IMR-90 (cell line): ENCODE measurements at regions not wholly inside any gene's neighbourhood (a gene's known extent, or its start where the extent isn't known, plus 50 kb on each side); places are given as distances from the start of the nearest gene placed in this dataset.

Source experiments
- ATAC-seq: fragments of 200-7000 bp; cut with Tn5 transposase; 2 replicates; pipeline ENCODE4 v1.9.1; 2020; ENCODE audit warnings: low read depth, mild to moderate bottlenecking, moderate library complexity
- BruUV-seq: library from RNA; stranded (reverse); fragments of 400-500 nt; replicated peaks from 2 replicates; lab custom pipeline; 2021; lab: Mats Ljungman, UMichigan
- CTCF ChIA-PET: fragments of 300-600 bp; formaldehyde crosslinking; extraction: SDS; loops from one replicate; lab custom pipeline; 2021; ENCODE audit warnings: antibody characterized with exemption; lab: Yijun Ruan, JAX
- POLR2A ChIA-PET: fragments of 300-600 bp; sonication (Branson Sonifier 250); formaldehyde crosslinking; loops from one replicate; lab custom pipeline; 2022; ENCODE audit warnings: antibody characterized with exemption; ENCODE audit not compliant: unreplicated experiment; lab: Charles Lee
- DNase-seq: peaks from one replicate; pipeline ENCODE4 v3.0.0; 2013
- H2AFZ ChIP-seq: replicated peaks from 2 replicates; pipeline ENCODE3; 2013; ENCODE audit warnings: low read length, mild to moderate bottlenecking; ENCODE audit not compliant: poor library complexity
- H2AK5ac ChIP-seq: 2 replicates; pipeline ENCODE4 v1.6.1; 2013; ENCODE audit warnings: low read depth, low read length, inconsistent platforms
- H2AK9ac ChIP-seq: replicated peaks from 2 replicates; pipeline ENCODE3; 2013; ENCODE audit warnings: mild to moderate bottlenecking, low read depth, low read length, moderate library complexity; ENCODE audit not compliant: poor library complexity
- H2BK120ac ChIP-seq: 2 replicates; pipeline ENCODE4 v1.6.1; 2013; ENCODE audit warnings: low read depth, low read length, inconsistent platforms
- H2BK15ac ChIP-seq: 3 replicates; pipeline ENCODE4 v1.6.1; 2013; ENCODE audit warnings: low read depth, low read length, inconsistent platforms
- H2BK20ac ChIP-seq: 2 replicates; pipeline ENCODE4 v1.6.1; 2013; ENCODE audit warnings: low read depth, mild to moderate bottlenecking, inconsistent platforms, low read length, moderate library complexity
- H2BK5ac ChIP-seq: 2 replicates; pipeline ENCODE4 v1.6.1; 2013; ENCODE audit warnings: mild to moderate bottlenecking, low read depth, low read length, inconsistent platforms; ENCODE audit not compliant: poor library complexity, severe bottlenecking
- H3K14ac ChIP-seq: replicated peaks from 2 replicates; pipeline ENCODE4 v1.6.1; 2013; ENCODE audit warnings: low read depth, low read length, inconsistent platforms
- H3K18ac ChIP-seq: 2 replicates; pipeline ENCODE4 v1.6.1; 2013; ENCODE audit warnings: low read depth, low read length, control low read depth
- H3K23ac ChIP-seq: 2 replicates; pipeline ENCODE4 v1.6.1; 2013; ENCODE audit warnings: low read depth, low read length, inconsistent platforms
- H3K27ac ChIP-seq: 2 replicates; pipeline ENCODE4 v1.5.1; 2013; ENCODE audit warnings: mild to moderate bottlenecking, control low read depth, low read length; ENCODE audit not compliant: insufficient read depth
- H3K27me3 ChIP-seq: 2 replicates; pipeline ENCODE4 v1.6.1; 2013; ENCODE audit warnings: low read length; ENCODE audit not compliant: control insufficient read depth, insufficient read depth
- H3K36me3 ChIP-seq: 2 replicates; pipeline ENCODE4 v1.6.1; 2013; ENCODE audit warnings: low read length, mixed read lengths; ENCODE audit not compliant: control insufficient read depth, insufficient read depth
- H3K4ac ChIP-seq: 2 replicates; pipeline ENCODE4 v1.6.1; 2013; ENCODE audit warnings: low read depth, low read length, inconsistent platforms
- H3K4me1 ChIP-seq: 2 replicates; pipeline ENCODE4 v1.6.1; 2013; ENCODE audit warnings: low read length, mixed read lengths; ENCODE audit not compliant: control insufficient read depth, insufficient read depth
- H3K4me2 ChIP-seq: 2 replicates; pipeline ENCODE4 v1.6.1; 2013; ENCODE audit warnings: low read depth, mild to moderate bottlenecking, control low read depth, low read length, moderate library complexity
- H3K4me3 ChIP-seq: 2 replicates; pipeline ENCODE4 v1.5.1; 2013; ENCODE audit warnings: low read depth, mild to moderate bottlenecking, control low read depth, low read length, moderate library complexity; ENCODE audit not compliant: insufficient read depth
- H3K56ac ChIP-seq: 2 replicates; pipeline ENCODE4 v1.6.1; 2013; ENCODE audit warnings: low read length, inconsistent platforms; ENCODE audit not compliant: insufficient read depth; ENCODE audit errors: extremely low read depth
- H3K79me1 ChIP-seq, 2 experiments: 2 replicates each; pipeline ENCODE4 v1.6.1; 2013; ENCODE audit warnings: low read length in 2 of 2, inconsistent platforms in 1 of 2, low read depth in 1 of 2
- H3K9ac ChIP-seq: 2 replicates; pipeline ENCODE4 v1.6.1; 2013; ENCODE audit warnings: low read depth, low read length, control low read depth
- H3K9me1 ChIP-seq: 2 replicates; pipeline ENCODE4 v1.6.1; 2013; ENCODE audit warnings: low read length, inconsistent platforms; ENCODE audit not compliant: insufficient read depth
- H3K9me3 ChIP-seq: 2 replicates; pipeline ENCODE4 v1.6.1; 2013; ENCODE audit warnings: low read length; ENCODE audit not compliant: control insufficient read depth, insufficient read depth
- H4K20me1 ChIP-seq: 2 replicates; pipeline ENCODE4 v1.6.1; 2013; ENCODE audit warnings: low read length, inconsistent platforms; ENCODE audit not compliant: insufficient read depth
- H4K5ac ChIP-seq: 2 replicates; pipeline ENCODE4 v1.6.1; 2013; ENCODE audit warnings: mild to moderate bottlenecking, low read depth, low read length, control low read depth
- H4K8ac ChIP-seq, 2 experiments: 2 replicates each; pipeline ENCODE4 v1.6.1; 2013; ENCODE audit warnings: low read depth in 2 of 2, low read length in 2 of 2, control low read depth in 1 of 2, inconsistent platforms in 1 of 2
- H4K91ac ChIP-seq: 2 replicates; pipeline ENCODE4 v1.6.1; 2013; ENCODE audit warnings: low read depth, low read length, inconsistent platforms; ENCODE audit not compliant: insufficient read depth
- BHLHE40 ChIP-seq: fragments of 150-350 bp; IDR thresholded peaks from 2 replicates; pipeline ENCODE4 v1.6.1; 2016; ENCODE audit warnings: mild to moderate bottlenecking, low read depth, low read length
- CHD1 ChIP-seq: IDR thresholded peaks from 2 replicates; pipeline ENCODE4 v1.6.1; 2012; ENCODE audit warnings: low read depth, low read length, improper control_type of control experiment
- ELK1 ChIP-seq: fragments of 150-350 bp; IDR thresholded peaks from 2 replicates; pipeline ENCODE4 v1.6.1; 2016; ENCODE audit warnings: low read depth, mild to moderate bottlenecking, low read length, moderate library complexity, borderline replicate concordance
- MAFK ChIP-seq: IDR thresholded peaks from 2 replicates; pipeline ENCODE4 v1.6.1; 2012; ENCODE audit warnings: low read depth, low read length, improper control_type of control experiment
- MAZ ChIP-seq: IDR thresholded peaks from 2 replicates; pipeline ENCODE4 v1.6.1; 2012; ENCODE audit warnings: low read depth, mild to moderate bottlenecking, low read length, improper control_type of control experiment, moderate library complexity, borderline replicate concordance
- MXI1 ChIP-seq: IDR thresholded peaks from 2 replicates; pipeline ENCODE4 v1.6.1; 2012; ENCODE audit warnings: low read depth, mild to moderate bottlenecking, low read length, moderate library complexity, borderline replicate concordance
- NFE2L2 ChIP-seq: fragments of 150-350 bp; IDR thresholded peaks from 2 replicates; pipeline ENCODE4 v1.6.1; 2016; ENCODE audit warnings: low read depth, mild to moderate bottlenecking, low read length
- POLR2A ChIP-seq: IDR thresholded peaks from 2 replicates; pipeline ENCODE4 v1.6.1; 2012; ENCODE audit warnings: mild to moderate bottlenecking, low read depth, low read length
- RAD21 ChIP-seq: IDR thresholded peaks from 2 replicates; pipeline ENCODE4 v1.6.1; 2012; ENCODE audit warnings: low read length, improper control_type of control experiment
- RCOR1 ChIP-seq: IDR thresholded peaks from 2 replicates; pipeline ENCODE4 v1.6.1; 2012; ENCODE audit warnings: mild to moderate bottlenecking, low read length, improper control_type of control experiment; ENCODE audit not compliant: insufficient replicate concordance
- RFX5 ChIP-seq: IDR thresholded peaks from 2 replicates; pipeline ENCODE4 v1.8.0; 2012; ENCODE audit warnings: low read depth, mild to moderate bottlenecking, low read length, moderate library complexity
- WGBS, 2 experiments: methylation state at CpG; one replicate each; pipeline versions ENCODE4 v1.1.5 to v1.1.7; 2013; ENCODE audit warnings: missing lambda C conversion rate in 2 of 2; ENCODE audit not compliant: insufficient read length in 1 of 2; ENCODE audit errors: extremely low coverage in 2 of 2; 5-methylcytosine and 5-hydroxymethylcytosine counted together
- dilution Hi-C: fragments of 300-500 bp; cut with HindIII; formaldehyde crosslinking; loops from one replicate; pipeline ENCODE4 v1.14.3; 2018; ENCODE audit warnings: low sequenced_read_pairs; ENCODE audit not compliant: unreplicated experiment
- in situ Hi-C: fragments of 300-500 bp; cut with MboI; formaldehyde crosslinking; loops from 3 replicates; pipeline ENCODE4 v1.14.3; 2019; ENCODE audit warnings: low sequenced_read_pairs, inconsistent platforms, mixed read lengths
- intact Hi-C: fragments of 100-400 bp; cut with micrococcal nuclease; formaldehyde crosslinking; loops from 2 replicates; pipeline ENCODE4 v1.10.0; 2022
- TF ChIP-seq, protein P1 (sequence below): conservative IDR thresholded peaks from 2 replicates; pipeline ENCODE4 v1.5.1; 2012; ENCODE audit warnings: mild to moderate bottlenecking, low read depth, low read length, improper control_type of control experiment

- Histone ChIP-seq H2BK20ac (no peak overlapping the region), H4K91ac (no peak overlapping the region), H3K14ac (no peak overlapping the region), H4K20me1 (no peaks in the 10 kb centered on the region), H2AFZ (no peak overlapping the region), H3K56ac (no peak overlapping the region), H3K18ac (no peak overlapping the region), H2BK15ac (no peak overlapping the region), H2BK120ac (no peak overlapping the region), H3K9me3 (peaks cover 6% of the 10 kb centered on the region), H3K9me1 (no peaks in the 10 kb centered on the region), H3K23ac (no peak overlapping the region), H4K5ac (no peak overlapping the region), H4K8ac (no peak overlapping the region), H2BK5ac (no peak overlapping the region), H3K9ac (no peak overlapping the region), H3K4me2 (no peak overlapping the region), H2AK5ac (no peak overlapping the region), H3K4me1 (peaks cover 2% of the 10 kb centered on the region; the same call in 1 of the 2 replicates), H3K4me3 (no peak overlapping the region), H3K27me3 (no peaks in the 10 kb centered on the region), H3K79me1 (no peaks in the 10 kb centered on the region), H3K4ac (no peak overlapping the region), H2AK9ac (no peak overlapping the region), H3K36me3 (no peaks in the 10 kb centered on the region), H3K27ac (no peak overlapping the region)
- TF ChIP-seq CHD1 = no peak
- no peak for TF ChIP-seq MAFK
- no peak for TF ChIP-seq RFX5
- no peak for TF ChIP-seq POLR2A
- no peak for TF ChIP-seq ELK1
- TF ChIP-seq, protein P1, sequence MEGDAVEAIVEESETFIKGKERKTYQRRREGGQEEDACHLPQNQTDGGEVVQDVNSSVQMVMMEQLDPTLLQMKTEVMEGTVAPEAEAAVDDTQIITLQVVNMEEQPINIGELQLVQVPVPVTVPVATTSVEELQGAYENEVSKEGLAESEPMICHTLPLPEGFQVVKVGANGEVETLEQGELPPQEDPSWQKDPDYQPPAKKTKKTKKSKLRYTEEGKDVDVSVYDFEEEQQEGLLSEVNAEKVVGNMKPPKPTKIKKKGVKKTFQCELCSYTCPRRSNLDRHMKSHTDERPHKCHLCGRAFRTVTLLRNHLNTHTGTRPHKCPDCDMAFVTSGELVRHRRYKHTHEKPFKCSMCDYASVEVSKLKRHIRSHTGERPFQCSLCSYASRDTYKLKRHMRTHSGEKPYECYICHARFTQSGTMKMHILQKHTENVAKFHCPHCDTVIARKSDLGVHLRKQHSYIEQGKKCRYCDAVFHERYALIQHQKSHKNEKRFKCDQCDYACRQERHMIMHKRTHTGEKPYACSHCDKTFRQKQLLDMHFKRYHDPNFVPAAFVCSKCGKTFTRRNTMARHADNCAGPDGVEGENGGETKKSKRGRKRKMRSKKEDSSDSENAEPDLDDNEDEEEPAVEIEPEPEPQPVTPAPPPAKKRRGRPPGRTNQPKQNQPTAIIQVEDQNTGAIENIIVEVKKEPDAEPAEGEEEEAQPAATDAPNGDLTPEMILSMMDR = no peak
- TF ChIP-seq NFE2L2 = no peak
- TF ChIP-seq BHLHE40 = no peak
- TF ChIP-seq RCOR1 = no peak
- TF ChIP-seq MXI1 = no peak
- no peak for TF ChIP-seq MAZ
- TF ChIP-seq RAD21 = no peak
- intact Hi-C loops = loop anchor here (1.0 kb wide), 1 partner anchor 204 kb away; no protein-coding TSS in a partner anchor
- ChIA-PET CTCF (no interaction called here), POLR2A (no interaction called here)
- 100% methylated on average over 1 of the region's 3 CpGs; no CpG with 5 or more reads in 1 of the 2 experiments for WGBS, 2 experiments
- in situ Hi-C loops = no loop called here
- BruUV-seq = no TSS peak
- DNase-seq (no peak), ATAC-seq (no peak)
- dilution Hi-C loops = no loop called here
These were observed 205.7 kb downstream of the GJA1 start for GRCh38 chr6:121641158-121641557.
